K562 (cell line): ENCODE measurements at regions not wholly inside any gene's neighbourhood (a gene's known extent, or its start where the extent isn't known, plus 50 kb on each side); places are given as distances from the start of the nearest gene placed in this dataset.

Source experiments
- MYC ChIP-seq, 2 experiments: fragments of 250-450 bp in 1 of 2; sonication (Bioruptor Pico) in 1 of 2; IDR thresholded peaks; 2 replicates each; pipeline versions ENCODE4 v1.5.1 to v1.6.1; 2012 to 2021; ENCODE audit warnings: low read depth in 2 of 2, borderline replicate concordance in 1 of 2, improper control_type of control experiment in 1 of 2, low read length in 1 of 2, mild to moderate bottlenecking in 1 of 2, moderate library complexity in 1 of 2
- ZBTB1 ChIP-seq: sonication (generic); formaldehyde crosslinking; IDR thresholded peaks from 2 replicates; pipeline ENCODE4 v1.8.1; 2023; ENCODE audit warnings: missing genetic modification reagents, low read depth, mild to moderate bottlenecking, borderline replicate concordance
- TF ChIP-seq, protein P1 (sequence below): fragments of 450-650 bp; IDR thresholded peaks from 2 replicates; pipeline ENCODE4 v1.6.1; 2016; ENCODE audit warnings: mild to moderate bottlenecking, moderate library complexity

DNA sequence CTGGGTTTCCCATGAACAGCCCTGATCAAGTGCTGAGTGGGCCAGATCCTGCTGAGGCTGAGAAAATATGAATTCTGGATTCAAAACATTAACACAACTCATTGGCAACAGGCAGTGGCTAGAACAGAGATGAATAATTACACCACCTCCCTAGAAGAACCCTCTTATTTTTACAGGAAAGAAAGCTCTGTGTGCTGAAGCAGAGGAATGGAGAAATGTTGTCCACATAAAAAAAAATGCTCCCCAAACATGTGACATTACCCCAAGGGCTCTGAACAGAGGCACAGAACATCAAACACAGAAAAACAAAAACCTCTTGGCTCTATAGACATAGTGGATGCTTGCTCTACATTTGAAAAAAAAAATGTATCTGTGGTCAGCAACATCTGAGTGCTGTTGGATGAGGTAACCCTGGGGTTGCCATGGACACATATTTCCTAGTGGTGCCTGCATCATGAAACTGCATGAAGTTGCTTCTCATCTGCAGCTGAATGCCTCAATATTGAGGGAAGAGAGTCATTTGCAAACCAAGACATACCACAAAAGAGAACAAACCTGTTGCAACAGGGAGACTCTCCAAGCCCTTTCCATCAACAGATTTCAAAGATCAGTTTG is 98.8 kb downstream of the SNX19 start (continued):
- TF ChIP-seq, protein P1, sequence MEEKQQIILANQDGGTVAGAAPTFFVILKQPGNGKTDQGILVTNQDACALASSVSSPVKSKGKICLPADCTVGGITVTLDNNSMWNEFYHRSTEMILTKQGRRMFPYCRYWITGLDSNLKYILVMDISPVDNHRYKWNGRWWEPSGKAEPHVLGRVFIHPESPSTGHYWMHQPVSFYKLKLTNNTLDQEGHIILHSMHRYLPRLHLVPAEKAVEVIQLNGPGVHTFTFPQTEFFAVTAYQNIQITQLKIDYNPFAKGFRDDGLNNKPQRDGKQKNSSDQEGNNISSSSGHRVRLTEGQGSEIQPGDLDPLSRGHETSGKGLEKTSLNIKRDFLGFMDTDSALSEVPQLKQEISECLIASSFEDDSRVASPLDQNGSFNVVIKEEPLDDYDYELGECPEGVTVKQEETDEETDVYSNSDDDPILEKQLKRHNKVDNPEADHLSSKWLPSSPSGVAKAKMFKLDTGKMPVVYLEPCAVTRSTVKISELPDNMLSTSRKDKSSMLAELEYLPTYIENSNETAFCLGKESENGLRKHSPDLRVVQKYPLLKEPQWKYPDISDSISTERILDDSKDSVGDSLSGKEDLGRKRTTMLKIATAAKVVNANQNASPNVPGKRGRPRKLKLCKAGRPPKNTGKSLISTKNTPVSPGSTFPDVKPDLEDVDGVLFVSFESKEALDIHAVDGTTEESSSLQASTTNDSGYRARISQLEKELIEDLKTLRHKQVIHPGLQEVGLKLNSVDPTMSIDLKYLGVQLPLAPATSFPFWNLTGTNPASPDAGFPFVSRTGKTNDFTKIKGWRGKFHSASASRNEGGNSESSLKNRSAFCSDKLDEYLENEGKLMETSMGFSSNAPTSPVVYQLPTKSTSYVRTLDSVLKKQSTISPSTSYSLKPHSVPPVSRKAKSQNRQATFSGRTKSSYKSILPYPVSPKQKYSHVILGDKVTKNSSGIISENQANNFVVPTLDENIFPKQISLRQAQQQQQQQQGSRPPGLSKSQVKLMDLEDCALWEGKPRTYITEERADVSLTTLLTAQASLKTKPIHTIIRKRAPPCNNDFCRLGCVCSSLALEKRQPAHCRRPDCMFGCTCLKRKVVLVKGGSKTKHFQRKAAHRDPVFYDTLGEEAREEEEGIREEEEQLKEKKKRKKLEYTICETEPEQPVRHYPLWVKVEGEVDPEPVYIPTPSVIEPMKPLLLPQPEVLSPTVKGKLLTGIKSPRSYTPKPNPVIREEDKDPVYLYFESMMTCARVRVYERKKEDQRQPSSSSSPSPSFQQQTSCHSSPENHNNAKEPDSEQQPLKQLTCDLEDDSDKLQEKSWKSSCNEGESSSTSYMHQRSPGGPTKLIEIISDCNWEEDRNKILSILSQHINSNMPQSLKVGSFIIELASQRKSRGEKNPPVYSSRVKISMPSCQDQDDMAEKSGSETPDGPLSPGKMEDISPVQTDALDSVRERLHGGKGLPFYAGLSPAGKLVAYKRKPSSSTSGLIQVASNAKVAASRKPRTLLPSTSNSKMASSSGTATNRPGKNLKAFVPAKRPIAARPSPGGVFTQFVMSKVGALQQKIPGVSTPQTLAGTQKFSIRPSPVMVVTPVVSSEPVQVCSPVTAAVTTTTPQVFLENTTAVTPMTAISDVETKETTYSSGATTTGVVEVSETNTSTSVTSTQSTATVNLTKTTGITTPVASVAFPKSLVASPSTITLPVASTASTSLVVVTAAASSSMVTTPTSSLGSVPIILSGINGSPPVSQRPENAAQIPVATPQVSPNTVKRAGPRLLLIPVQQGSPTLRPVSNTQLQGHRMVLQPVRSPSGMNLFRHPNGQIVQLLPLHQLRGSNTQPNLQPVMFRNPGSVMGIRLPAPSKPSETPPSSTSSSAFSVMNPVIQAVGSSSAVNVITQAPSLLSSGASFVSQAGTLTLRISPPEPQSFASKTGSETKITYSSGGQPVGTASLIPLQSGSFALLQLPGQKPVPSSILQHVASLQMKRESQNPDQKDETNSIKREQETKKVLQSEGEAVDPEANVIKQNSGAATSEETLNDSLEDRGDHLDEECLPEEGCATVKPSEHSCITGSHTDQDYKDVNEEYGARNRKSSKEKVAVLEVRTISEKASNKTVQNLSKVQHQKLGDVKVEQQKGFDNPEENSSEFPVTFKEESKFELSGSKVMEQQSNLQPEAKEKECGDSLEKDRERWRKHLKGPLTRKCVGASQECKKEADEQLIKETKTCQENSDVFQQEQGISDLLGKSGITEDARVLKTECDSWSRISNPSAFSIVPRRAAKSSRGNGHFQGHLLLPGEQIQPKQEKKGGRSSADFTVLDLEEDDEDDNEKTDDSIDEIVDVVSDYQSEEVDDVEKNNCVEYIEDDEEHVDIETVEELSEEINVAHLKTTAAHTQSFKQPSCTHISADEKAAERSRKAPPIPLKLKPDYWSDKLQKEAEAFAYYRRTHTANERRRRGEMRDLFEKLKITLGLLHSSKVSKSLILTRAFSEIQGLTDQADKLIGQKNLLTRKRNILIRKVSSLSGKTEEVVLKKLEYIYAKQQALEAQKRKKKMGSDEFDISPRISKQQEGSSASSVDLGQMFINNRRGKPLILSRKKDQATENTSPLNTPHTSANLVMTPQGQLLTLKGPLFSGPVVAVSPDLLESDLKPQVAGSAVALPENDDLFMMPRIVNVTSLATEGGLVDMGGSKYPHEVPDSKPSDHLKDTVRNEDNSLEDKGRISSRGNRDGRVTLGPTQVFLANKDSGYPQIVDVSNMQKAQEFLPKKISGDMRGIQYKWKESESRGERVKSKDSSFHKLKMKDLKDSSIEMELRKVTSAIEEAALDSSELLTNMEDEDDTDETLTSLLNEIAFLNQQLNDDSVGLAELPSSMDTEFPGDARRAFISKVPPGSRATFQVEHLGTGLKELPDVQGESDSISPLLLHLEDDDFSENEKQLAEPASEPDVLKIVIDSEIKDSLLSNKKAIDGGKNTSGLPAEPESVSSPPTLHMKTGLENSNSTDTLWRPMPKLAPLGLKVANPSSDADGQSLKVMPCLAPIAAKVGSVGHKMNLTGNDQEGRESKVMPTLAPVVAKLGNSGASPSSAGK: no peak
- TF ChIP-seq MYC (IDR thresholded peaks at IDR 0.05; ENCODE audit: low read depth, low read length) (no peak), MYC (CRISPR knock-in tag; IDR thresholded peaks at IDR 0.05; ENCODE audit: borderline replicate concordance, low read depth) (no peak), ZBTB1 (no peak)
